BE2C (cell line): ENCODE measurements at regions not wholly inside any gene's neighbourhood (a gene's known extent, or its start where the extent isn't known, plus 50 kb on each side); places are given as distances from the start of the nearest gene placed in this dataset.
A peak's percentile ranks its signal among the peaks of the same experiment; 100 is the strongest.

Experiments used
- DNase-seq: peaks from one replicate; pipeline ENCODE4 v3.0.0-alpha.2; 2020
- H3K27me3 ChIP-seq: fragments of 250-450 bp; sonication (Bioruptor Pico); 2 replicates; pipeline ENCODE4 v1.5.1; 2020; ENCODE audit warnings: mild to moderate bottlenecking
- H3K36me3 ChIP-seq: fragments of 250-450 bp; sonication (Bioruptor Pico); 2 replicates; pipeline ENCODE4 v1.5.1; 2020; ENCODE audit warnings: mild to moderate bottlenecking
- H3K4me1 ChIP-seq: fragments of 250-450 bp; sonication (Bioruptor Pico); 2 replicates; pipeline ENCODE4 v1.5.1; 2020
- H3K4me3 ChIP-seq: 2 replicates; pipeline ENCODE4 v1.5.1; 2011; ENCODE audit warnings: low read depth, low read length
- H3K9me3 ChIP-seq: fragments of 250-450 bp; sonication (Bioruptor Pico); 2 replicates; pipeline ENCODE4 v1.5.1; 2020
- TF ChIP-seq, protein P1 (sequence below): IDR thresholded peaks from 2 replicates; pipeline ENCODE4 v1.5.1; 2012; ENCODE audit warnings: mild to moderate bottlenecking, low read depth, low read length

DNA sequence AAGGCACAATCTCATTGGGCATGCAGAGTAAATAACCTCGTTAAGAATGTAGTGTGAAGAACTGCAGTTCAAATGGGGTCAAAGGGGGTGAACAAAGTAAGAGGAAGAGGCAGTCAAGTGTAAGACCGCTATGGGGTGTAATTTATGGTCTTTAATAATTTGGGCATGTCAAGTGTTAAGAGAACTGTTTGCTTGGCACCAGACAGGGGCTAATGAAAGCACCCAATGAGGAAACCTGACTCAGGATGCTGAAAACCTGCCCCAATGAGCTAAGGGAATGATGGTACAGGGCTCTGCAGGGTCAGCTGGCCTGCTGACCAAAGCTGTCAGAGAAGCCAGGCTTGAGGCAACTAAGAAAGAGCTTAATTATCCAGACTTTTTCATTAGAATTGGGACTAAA lies 368.1 kb downstream of the DTWD2 start:
- H3K36me3 ChIP-seq: no peaks in the 10 kb centered on the region
- H3K4me3 ChIP-seq: no peak overlapping the region
- DNase-seq: no peak
- H3K27me3 ChIP-seq: no peaks in the 10 kb centered on the region
- no peaks in the 10 kb centered on the region for H3K4me1 ChIP-seq
- TF ChIP-seq, protein P1, sequence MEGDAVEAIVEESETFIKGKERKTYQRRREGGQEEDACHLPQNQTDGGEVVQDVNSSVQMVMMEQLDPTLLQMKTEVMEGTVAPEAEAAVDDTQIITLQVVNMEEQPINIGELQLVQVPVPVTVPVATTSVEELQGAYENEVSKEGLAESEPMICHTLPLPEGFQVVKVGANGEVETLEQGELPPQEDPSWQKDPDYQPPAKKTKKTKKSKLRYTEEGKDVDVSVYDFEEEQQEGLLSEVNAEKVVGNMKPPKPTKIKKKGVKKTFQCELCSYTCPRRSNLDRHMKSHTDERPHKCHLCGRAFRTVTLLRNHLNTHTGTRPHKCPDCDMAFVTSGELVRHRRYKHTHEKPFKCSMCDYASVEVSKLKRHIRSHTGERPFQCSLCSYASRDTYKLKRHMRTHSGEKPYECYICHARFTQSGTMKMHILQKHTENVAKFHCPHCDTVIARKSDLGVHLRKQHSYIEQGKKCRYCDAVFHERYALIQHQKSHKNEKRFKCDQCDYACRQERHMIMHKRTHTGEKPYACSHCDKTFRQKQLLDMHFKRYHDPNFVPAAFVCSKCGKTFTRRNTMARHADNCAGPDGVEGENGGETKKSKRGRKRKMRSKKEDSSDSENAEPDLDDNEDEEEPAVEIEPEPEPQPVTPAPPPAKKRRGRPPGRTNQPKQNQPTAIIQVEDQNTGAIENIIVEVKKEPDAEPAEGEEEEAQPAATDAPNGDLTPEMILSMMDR: no peak
- no peaks in the 10 kb centered on the region for H3K9me3 ChIP-seq

DNA sequence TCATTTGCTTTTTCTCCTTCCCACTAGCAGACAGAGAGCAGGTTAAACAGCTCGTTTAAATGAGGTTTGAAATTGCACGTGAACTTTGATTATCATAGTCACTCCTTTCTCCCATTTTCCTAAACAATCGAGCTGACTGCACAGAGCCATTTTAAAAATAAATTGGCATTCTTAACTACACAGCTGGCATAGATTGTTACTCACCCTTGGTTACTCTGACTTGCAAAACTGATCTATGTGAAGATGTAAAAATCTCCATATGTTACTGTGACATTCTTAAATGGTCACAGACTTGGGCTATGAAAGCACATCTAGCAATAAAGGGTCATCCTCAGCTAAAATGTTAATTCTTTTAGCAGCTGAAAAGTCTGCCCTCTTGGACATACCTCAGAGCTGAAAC lies 368.5 kb downstream of the DTWD2 start:
- H3K4me1 ChIP-seq: no peaks in the 10 kb centered on the region

DNA sequence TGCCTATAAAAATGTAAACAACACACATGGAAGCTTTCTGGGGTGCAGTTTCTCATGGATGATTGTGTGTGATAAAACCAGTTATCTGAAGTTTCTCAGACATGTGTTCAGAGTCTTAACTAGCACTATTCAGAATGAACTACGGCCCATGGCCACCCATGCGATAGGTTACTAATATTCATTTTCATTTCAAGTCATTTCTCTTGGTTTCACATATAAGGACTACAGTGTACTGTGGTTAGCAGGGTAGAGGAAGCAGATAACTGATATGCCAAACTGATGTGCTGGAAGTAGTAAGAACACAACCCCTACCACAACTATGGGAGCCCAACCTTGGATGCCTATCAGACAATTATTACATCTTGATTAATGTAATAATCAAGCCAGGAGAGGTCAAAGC lies 372.1 kb downstream of the DTWD2 start:
- Histone ChIP-seq H3K4me1 (no peaks in the 10 kb centered on the region), H3K27me3 (no peaks in the 10 kb centered on the region), H3K36me3 (no peaks in the 10 kb centered on the region), H3K4me3 (no peak overlapping the region), H3K9me3 (no peaks in the 10 kb centered on the region)
- TF ChIP-seq, protein P1: no peak
- no peak for DNase-seq

More for the DNA sequence above, 368.5 kb downstream of the DTWD2 start:
- Histone ChIP-seq H3K27me3 (no peaks in the 10 kb centered on the region), H3K9me3 (no peaks in the 10 kb centered on the region), H3K4me3 (no peak overlapping the region), H3K36me3 (no peaks in the 10 kb centered on the region)
- DNase-seq: no peak
- TF ChIP-seq, protein P1: no peak

DNA sequence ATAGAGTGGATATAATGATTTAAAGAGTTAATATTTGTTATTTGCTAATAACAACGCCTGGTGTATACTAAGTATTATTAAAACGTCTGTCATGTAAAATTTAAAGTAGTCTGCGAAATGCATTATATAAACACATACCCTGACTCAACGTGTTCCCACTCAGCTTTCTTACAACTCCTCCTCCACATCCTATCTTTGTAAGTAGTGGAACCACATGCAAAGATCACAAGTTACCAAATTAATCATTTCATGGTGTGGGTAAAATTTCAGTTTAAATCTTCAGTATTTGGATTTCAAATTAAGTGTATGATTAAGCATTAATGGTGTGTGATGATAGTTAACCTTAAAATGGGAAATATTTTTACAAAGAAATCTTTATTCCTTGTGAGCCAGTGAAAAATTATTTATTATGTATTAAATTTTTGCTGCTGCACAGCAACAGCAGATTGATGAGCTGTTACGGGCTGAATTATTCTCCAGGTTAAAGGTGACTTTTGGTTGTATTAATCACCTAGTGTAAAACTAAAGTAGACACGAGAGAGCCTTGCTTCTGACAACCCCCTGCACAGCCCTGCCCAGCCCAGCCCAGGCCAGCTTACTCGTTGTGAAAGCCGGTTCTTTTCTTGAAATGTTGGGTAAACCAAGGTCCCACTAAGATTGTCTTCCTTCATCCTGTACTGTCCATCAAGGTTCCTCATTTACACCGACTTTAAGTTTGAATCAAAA lies 373.5 kb downstream of the DTWD2 start:
- TF ChIP-seq, protein P1: no peak
- no peaks in the 10 kb centered on the region for H3K9me3 ChIP-seq

DNA sequence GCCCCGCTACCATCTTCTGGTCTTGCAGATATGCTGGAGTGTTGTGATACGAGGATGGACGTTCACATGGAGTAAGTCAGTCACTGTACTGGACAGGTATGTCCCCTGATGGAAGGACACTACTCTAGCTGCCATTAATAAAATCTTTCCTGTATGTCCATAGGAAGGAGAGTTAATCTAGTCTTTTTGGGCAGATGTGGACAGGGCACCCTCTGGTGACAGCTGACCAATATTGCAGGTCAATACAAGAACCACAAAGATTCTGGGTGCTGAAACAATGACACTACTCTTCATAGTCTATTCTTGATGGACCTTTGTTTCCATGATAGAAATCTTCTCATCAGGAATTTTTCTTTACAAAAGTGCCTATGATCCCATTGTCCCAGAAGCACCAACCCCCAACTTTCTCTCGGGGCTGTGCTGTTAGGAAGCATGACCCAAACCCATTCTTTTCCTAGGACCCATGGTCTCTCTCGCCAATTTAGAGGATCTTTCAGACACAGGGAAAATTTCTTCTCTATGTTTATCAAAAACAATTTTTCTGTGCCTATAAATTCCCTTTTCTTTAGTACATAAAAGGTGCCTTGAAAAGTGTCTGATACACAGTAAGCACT lies 376.9 kb downstream of the DTWD2 start:
- TF ChIP-seq, protein P1: peak; percentile 84
- H3K4me3 ChIP-seq: no peak overlapping the region
- H3K4me1 ChIP-seq: no peaks in the 10 kb centered on the region
- H3K27me3 ChIP-seq: no peaks in the 10 kb centered on the region
- H3K36me3 ChIP-seq: no peaks in the 10 kb centered on the region
- peak; percentile 33 for DNase-seq
- no peaks in the 10 kb centered on the region for H3K9me3 ChIP-seq

More for the DNA sequence above, 373.5 kb downstream of the DTWD2 start:
- no peaks in the 10 kb centered on the region for H3K36me3 ChIP-seq
- H3K4me1 ChIP-seq: no peaks in the 10 kb centered on the region
- H3K4me3 ChIP-seq: no peak overlapping the region
- DNase-seq: no peak
- H3K27me3 ChIP-seq: no peaks in the 10 kb centered on the region

DNA sequence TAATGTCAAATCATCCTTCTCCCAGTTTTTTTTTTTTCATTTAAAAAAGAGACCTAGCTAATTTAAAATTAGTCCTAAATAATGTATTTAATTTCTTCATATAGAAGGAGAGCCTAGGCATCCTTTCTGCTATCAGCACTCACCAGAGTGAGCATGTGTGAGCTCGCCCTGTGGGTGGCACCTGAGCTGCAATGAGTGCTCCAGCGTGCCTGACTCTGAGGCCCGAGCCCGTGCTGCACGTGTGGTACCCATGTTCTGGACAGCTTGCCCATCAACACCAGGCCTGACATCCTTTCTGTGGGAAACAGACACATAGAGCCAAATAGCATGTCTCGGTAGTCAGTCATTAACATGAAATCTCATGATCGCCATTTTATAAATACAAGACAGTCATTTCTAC lies 381.4 kb downstream of the DTWD2 start:
- H3K27me3 ChIP-seq: no peaks in the 10 kb centered on the region
- no peaks in the 10 kb centered on the region for H3K9me3 ChIP-seq
- DNase-seq: no peak
- no peaks in the 10 kb centered on the region for H3K36me3 ChIP-seq
- TF ChIP-seq, protein P1: no peak
- H3K4me1 ChIP-seq: no peaks in the 10 kb centered on the region
- H3K4me3 ChIP-seq: no peak overlapping the region
